ACC112 (cell line): ENCODE measurements at regions not wholly inside any gene's neighbourhood (a gene's known extent, or its start where the extent isn't known, plus 50 kb on each side); places are given as distances from the start of the nearest gene placed in this dataset.
"Not testable (repeated sequence)": the region's sequence is repeated elsewhere in the genome, so short reads cannot be mapped to it uniquely, and the experiment has no call there.

ENCODE experiments used
- H2AFZ ChIP-seq: fragments of 200-600 bp; sonication (generic); one replicate; pipeline ENCODE4 v1.6.0; 2017; ENCODE audit warnings: antibody characterized with exemption, low read length; ENCODE audit not compliant: unreplicated experiment
- H3K27ac ChIP-seq: fragments of 200-600 bp; sonication (generic); 2 replicates; pipeline ENCODE4 v1.5.1; 2014; ENCODE audit warnings: low read depth, mild to moderate bottlenecking, antibody characterized with exemption, low read length, moderate library complexity
- H3K27me3 ChIP-seq: fragments of 200-600 bp; sonication (generic); 2 replicates; pipeline ENCODE4 v1.6.1; 2014; ENCODE audit warnings: mild to moderate bottlenecking, antibody characterized with exemption, low read length, moderate library complexity, mixed read lengths; ENCODE audit not compliant: insufficient read depth
- H3K36me3 ChIP-seq: fragments of 200-600 bp; sonication (generic); 2 replicates; pipeline ENCODE4 v1.6.1; 2016; ENCODE audit warnings: mild to moderate bottlenecking, antibody characterized with exemption, low read length, moderate library complexity, mixed read lengths; ENCODE audit not compliant: insufficient read depth
- H3K4me1 ChIP-seq: fragments of 200-600 bp; sonication (generic); one replicate; pipeline ENCODE4 v1.6.1; 2016; ENCODE audit warnings: low read length, mixed read lengths; ENCODE audit not compliant: insufficient read depth, unreplicated experiment, control insufficient read depth
- H3K4me3 ChIP-seq: fragments of 200-600 bp; sonication (generic); 2 replicates; pipeline ENCODE4 v1.5.1; 2014; ENCODE audit warnings: mild to moderate bottlenecking, low read depth, low read length
- H3K79me2 ChIP-seq: fragments of 200-600 bp; sonication (generic); one replicate; pipeline ENCODE4 v1.6.0; 2016; ENCODE audit warnings: low read length; ENCODE audit not compliant: control insufficient read depth, unreplicated experiment, insufficient read depth

- not testable (repeated sequence) for H3K27ac ChIP-seq, H3K4me3 ChIP-seq, H3K79me2 ChIP-seq, H3K4me1 ChIP-seq, H3K36me3 ChIP-seq, H2AFZ ChIP-seq
- H3K27me3 ChIP-seq: peaks cover 27% of the 10 kb centered on the region
Observed at GRCh38 chr7:76875760-76876159, 156.4 kb downstream of the SPDYE17 start.

GRCh38 chr7:76870504-76870808, 161.7 kb downstream of the SPDYE17 start:
- H3K36me3 ChIP-seq, H3K27me3 ChIP-seq, H3K4me3 ChIP-seq, H3K4me1 ChIP-seq, H2AFZ ChIP-seq, H3K27ac ChIP-seq, H3K79me2 ChIP-seq: not testable (repeated sequence)

GRCh38 chr7:76867364-76867889, 164.7 kb downstream of the SPDYE17 start:
- not testable (repeated sequence) for H2AFZ ChIP-seq, H3K36me3 ChIP-seq, H3K4me1 ChIP-seq, H3K27ac ChIP-seq, H3K79me2 ChIP-seq, H3K4me3 ChIP-seq
- peaks cover 16% of the 10 kb centered on the region; the same call in 1 of the 2 replicates for H3K27me3 ChIP-seq

- H3K27ac ChIP-seq, H2AFZ ChIP-seq, H3K4me1 ChIP-seq, H3K79me2 ChIP-seq, H3K36me3 ChIP-seq, H3K4me3 ChIP-seq: not testable (repeated sequence)
- H3K27me3 ChIP-seq: peaks cover 27% of the 10 kb centered on the region
Observed at GRCh38 chr7:76863150-76863773, 168.9 kb downstream of the SPDYE17 start.

GRCh38 chr7:76862241-76862640, 169.9 kb downstream of the SPDYE17 start:
- not testable (repeated sequence) for H3K36me3 ChIP-seq, H3K4me1 ChIP-seq, H3K4me3 ChIP-seq, H3K27ac ChIP-seq, H3K79me2 ChIP-seq, H2AFZ ChIP-seq
- peaks cover 30% of the 10 kb centered on the region for H3K27me3 ChIP-seq

- H3K4me3 ChIP-seq, H2AFZ ChIP-seq, H3K79me2 ChIP-seq, H3K4me1 ChIP-seq, H3K36me3 ChIP-seq, H3K27ac ChIP-seq: not testable (repeated sequence)
- peaks cover 32% of the 10 kb centered on the region for H3K27me3 ChIP-seq
Observed at GRCh38 chr7:76859933-76860332, 172.2 kb downstream of the SPDYE17 start.

- H3K36me3 ChIP-seq, H3K4me1 ChIP-seq, H3K27ac ChIP-seq, H3K4me3 ChIP-seq, H2AFZ ChIP-seq, H3K79me2 ChIP-seq: not testable (repeated sequence)
- H3K27me3 ChIP-seq: peaks cover 15% of the 10 kb centered on the region; the same call in 1 of the 2 replicates
Observed at GRCh38 chr7:76854631-76855030, 177.5 kb downstream of the SPDYE17 start.

GRCh38 chr7:76852787-76853584, 179.2 kb downstream of the SPDYE17 start:
- H2AFZ ChIP-seq, H3K4me1 ChIP-seq, H3K79me2 ChIP-seq, H3K27ac ChIP-seq, H3K4me3 ChIP-seq, H3K36me3 ChIP-seq: not testable (repeated sequence)
- H3K27me3 ChIP-seq: 0 out of 2 replicates have a peak, but pooled peaks cover 10% of the 10 kb centered on the region

GRCh38 chr7:76852362-76852761, 179.8 kb downstream of the SPDYE17 start:
- 0 out of 2 replicates have a peak, but pooled peaks cover 13% of the 10 kb centered on the region for H3K27me3 ChIP-seq
- H3K27ac ChIP-seq, H3K4me1 ChIP-seq, H3K79me2 ChIP-seq, H3K4me3 ChIP-seq, H3K36me3 ChIP-seq, H2AFZ ChIP-seq: not testable (repeated sequence)

GRCh38 chr7:76851617-76852016, 180.5 kb downstream of the SPDYE17 start:
- not testable (repeated sequence) for H3K27ac ChIP-seq, H3K79me2 ChIP-seq, H3K4me1 ChIP-seq, H3K36me3 ChIP-seq, H2AFZ ChIP-seq, H3K4me3 ChIP-seq
- H3K27me3 ChIP-seq: 0 out of 2 replicates have a peak, but pooled peaks cover 13% of the 10 kb centered on the region

- not testable (repeated sequence) for H2AFZ ChIP-seq, H3K36me3 ChIP-seq, H3K27ac ChIP-seq, H3K4me3 ChIP-seq, H3K79me2 ChIP-seq, H3K4me1 ChIP-seq, H3K27me3 ChIP-seq
Observed at GRCh38 chr7:76849887-76850563, 182.1 kb downstream of the SPDYE17 start.
